Femur (tissue), 1 donor: ENCODE measurements at regions not wholly inside any gene's neighbourhood (a gene's known extent, or its start where the extent isn't known, plus 50 kb on each side); places are given as distances from the start of the nearest gene placed in this dataset.
"Not testable (repeated sequence)": the region's sequence is repeated elsewhere in the genome, so short reads cannot be mapped to it uniquely, and the experiment has no call there.

Experiments used
- DNase-seq: peaks from one replicate; pipeline ENCODE4 v3.0.0-alpha.2; 2017

- no peak for DNase-seq
Observed at GRCh38 chr10:131363416-131363815, 51.9 kb upstream of the TCERG1L start.

GRCh38 chr10:131371571-131371970 lies 60.0 kb upstream of the TCERG1L start:
- DNase-seq = no peak

- DNase-seq = no peak
Observed at GRCh38 chr10:131381576-131381975, 70.1 kb upstream of the TCERG1L start.

GRCh38 chr10:131385161-131385872 lies 73.8 kb upstream of the TCERG1L start:
- DNase-seq = not testable (repeated sequence)

GRCh38 chr10:131387018-131387529 lies 75.6 kb upstream of the TCERG1L start:
- DNase-seq = no peak

- no peak for DNase-seq
Observed at GRCh38 chr10:131391936-131392335, 80.4 kb upstream of the TCERG1L start.

GRCh38 chr10:131396121-131397050 lies 84.9 kb upstream of the TCERG1L start:
- DNase-seq = peak; percentile 58

- DNase-seq = no peak
Observed at GRCh38 chr10:131398166-131398565, 86.6 kb upstream of the TCERG1L start.

GRCh38 chr10:131399981-131400380 lies 88.5 kb upstream of the TCERG1L start:
- no peak for DNase-seq

- DNase-seq = no peak
Observed at GRCh38 chr10:131400513-131400912, 89.0 kb upstream of the TCERG1L start.

GRCh38 chr10:131402771-131403650 lies 91.5 kb upstream of the TCERG1L start:
- DNase-seq = no peak

- DNase-seq = no peak
Observed at GRCh38 chr10:131403936-131404335, 92.4 kb upstream of the TCERG1L start.

GRCh38 chr10:131404886-131405285 lies 93.4 kb upstream of the TCERG1L start:
- DNase-seq = no peak

- DNase-seq = no peak
Observed at GRCh38 chr10:131406676-131407392, 95.3 kb upstream of the TCERG1L start.

- no peak for DNase-seq
Observed at GRCh38 chr10:131418681-131419080, 107.2 kb upstream of the TCERG1L start.

GRCh38 chr10:131419797-131420196 lies 108.3 kb upstream of the TCERG1L start:
- no peak for DNase-seq

GRCh38 chr10:131420867-131421266 lies 109.3 kb upstream of the TCERG1L start:
- no peak for DNase-seq

GRCh38 chr10:131421381-131421780 lies 109.9 kb upstream of the TCERG1L start:
- no peak for DNase-seq

- DNase-seq = no peak
Observed at GRCh38 chr10:131422731-131423130, 111.2 kb upstream of the TCERG1L start.

GRCh38 chr10:131424053-131424452 lies 112.5 kb upstream of the TCERG1L start:
- no peak for DNase-seq

GRCh38 chr10:131424836-131425491 lies 113.4 kb upstream of the TCERG1L start:
- DNase-seq = no peak
